Kidney (tissue), 13 donors: ENCODE measurements at regions not wholly inside any gene's neighbourhood (a gene's known extent, or its start where the extent isn't known, plus 50 kb on each side); places are given as distances from the start of the nearest gene placed in this dataset.
A peak's percentile ranks its signal among the peaks of the same experiment; 100 is the strongest.

Experiments used
- DNase-seq, 5 donors: peaks; one replicate each; pipeline ENCODE4 v3.0.0-alpha.2; 2013 to 2020
- FAIRE-seq: peaks from 2 replicates; lab custom pipeline; 2012; peaks lifted over from hg19 to GRCh38; lab: Jason Lieb, UNC
- H3K27ac ChIP-seq, 2 donors: one replicate each; pipeline ENCODE4 v1.7.0; 2013; ENCODE audit warnings: low read depth in 2 of 2, low read length in 2 of 2, inconsistent platforms in 1 of 2
- H3K27me3 ChIP-seq: one replicate; pipeline ENCODE4 v1.7.1; 2013; ENCODE audit warnings: low read length, inconsistent platforms; ENCODE audit not compliant: control insufficient read depth, insufficient read depth
- H3K36me3 ChIP-seq, 3 donors: one replicate each; pipeline versions ENCODE4 v1.7.0 to v1.7.1; 2013; ENCODE audit warnings: low read length in 3 of 3, control low read depth in 1 of 3, inconsistent platforms in 1 of 3; ENCODE audit not compliant: insufficient read depth in 3 of 3, control insufficient read depth in 2 of 3
- H3K4me1 ChIP-seq, 3 donors: one replicate each; pipeline versions ENCODE4 v1.7.0 to v1.7.1; 2013; ENCODE audit warnings: low read length in 3 of 3, inconsistent platforms in 1 of 3, low read depth in 1 of 3; ENCODE audit not compliant: control insufficient read depth in 2 of 3, insufficient read depth in 2 of 3
- H3K4me3 ChIP-seq, 3 donors: one replicate each; pipeline versions ENCODE4 v1.7.0 to v1.8.1; 2013; ENCODE audit warnings: low read length in 3 of 3, control low read depth in 1 of 3, inconsistent platforms in 1 of 3
- H3K9ac ChIP-seq, 3 donors: one replicate each; pipeline versions ENCODE4 v1.7.0 to v1.7.1; 2013; ENCODE audit warnings: low read length in 3 of 3, control low read depth in 1 of 3, inconsistent platforms in 1 of 3
- H3K9me3 ChIP-seq, 3 donors: one replicate each; pipeline versions ENCODE4 v1.7.0 to v1.7.1; 2013; ENCODE audit warnings: low read length in 3 of 3, control low read depth in 1 of 3, inconsistent platforms in 1 of 3; ENCODE audit not compliant: control insufficient read depth in 2 of 3, insufficient read depth in 1 of 3
- CTCF ChIP-seq: IDR thresholded peaks from 3 replicates; pipeline ENCODE4 v1.5.1; 2012; ENCODE audit warnings: mild to moderate bottlenecking, moderate library complexity, borderline replicate concordance; ENCODE audit not compliant: insufficient read depth; ENCODE audit errors: extremely low read depth
- intact Hi-C: fragments of 100-400 bp; cut with DNase I; formaldehyde crosslinking; loops from one replicate; pipeline ENCODE4 v1.11.1; 2022
- donor health status: control.
- donor health status: control.
- donor health status: control.
- donor health status: control.
- donor health status: control.
- donor health status: DM: yes; HTN: yes; CAD: no.
- donor health status: Normal renal cell carcinoma (clear cell type).

GRCh38 chr11:24246715-24247114, 250.1 kb upstream of the LUZP2 start:
- FAIRE-seq, result no peak
- H3K27ac ChIP-seq, result no peak overlapping the region

GRCh38 chr11:24247846-24248245, 249.0 kb upstream of the LUZP2 start:
- FAIRE-seq, result no peak
- H3K9ac ChIP-seq, result no peak overlapping the region

More at GRCh38 chr11:24246715-24247114, 250.1 kb upstream of the LUZP2 start:
- H3K36me3 ChIP-seq, result no peaks in the 10 kb centered on the region
- H3K9ac ChIP-seq, result no peak overlapping the region
- no peak for TF ChIP-seq CTCF
- no peak overlapping the region for H3K4me3 ChIP-seq
- no peaks in the 10 kb centered on the region for H3K4me1 ChIP-seq
- no peak for DNase-seq
- intact Hi-C loops, result no loop called here
- H3K27me3 ChIP-seq, result no peaks in the 10 kb centered on the region
- no peaks in the 10 kb centered on the region for H3K9me3 ChIP-seq

GRCh38 chr11:24249921-24250320, 246.9 kb upstream of the LUZP2 start:
- H3K9me3 ChIP-seq, result no peaks in the 10 kb centered on the region
- H3K4me3 ChIP-seq, result no peak overlapping the region
- H3K36me3 ChIP-seq, result no peaks in the 10 kb centered on the region
- H3K27ac ChIP-seq, result no peak overlapping the region
- TF ChIP-seq CTCF, result no peak
- FAIRE-seq (no peak), DNase-seq (no peak)
- H3K27me3 ChIP-seq, result no peaks in the 10 kb centered on the region
- H3K4me1 ChIP-seq, result no peaks in the 10 kb centered on the region
- no peak overlapping the region for H3K9ac ChIP-seq
- intact Hi-C loops, result no loop called here

More at GRCh38 chr11:24247846-24248245, 249.0 kb upstream of the LUZP2 start:
- intact Hi-C loops, result no loop called here
- H3K36me3 ChIP-seq, result no peaks in the 10 kb centered on the region
- no peaks in the 10 kb centered on the region for H3K4me1 ChIP-seq
- no peaks in the 10 kb centered on the region for H3K9me3 ChIP-seq
- H3K27me3 ChIP-seq, result no peaks in the 10 kb centered on the region
- no peak overlapping the region for H3K27ac ChIP-seq
- DNase-seq, result no peak
- H3K4me3 ChIP-seq, result no peak overlapping the region
- no peak for TF ChIP-seq CTCF

GRCh38 chr11:24253237-24253760, 243.6 kb upstream of the LUZP2 start:
- Histone ChIP-seq H3K9me3 (no peaks in the 10 kb centered on the region), H3K36me3 (no peaks in the 10 kb centered on the region), H3K4me1 (no peaks in the 10 kb centered on the region), H3K27ac (no peak overlapping the region), H3K9ac (no peak overlapping the region), H3K27me3 (no peaks in the 10 kb centered on the region), H3K4me3 (no peak overlapping the region)
- TF ChIP-seq CTCF, result no peak
- FAIRE-seq (no peak), DNase-seq (peak in 2 of 5 donors; percentile 7 to 16)
- intact Hi-C loops, result no loop called here
